NCI-H2029 (cell line): ENCODE measurements at regions not wholly inside any gene's neighbourhood (a gene's known extent, or its start where the extent isn't known, plus 50 kb on each side); places are given as distances from the start of the nearest gene placed in this dataset.
A peak's percentile ranks its signal among the peaks of the same experiment; 100 is the strongest.

ENCODE experiments used
- DNase-seq: peaks from one replicate; lab custom pipeline; 2025; lab: John Stamatoyannopoulos, UW

- no peak for DNase-seq
Observed at GRCh38 chr6:138007014-138007472, 100.2 kb downstream of the PERP start.

DNA sequence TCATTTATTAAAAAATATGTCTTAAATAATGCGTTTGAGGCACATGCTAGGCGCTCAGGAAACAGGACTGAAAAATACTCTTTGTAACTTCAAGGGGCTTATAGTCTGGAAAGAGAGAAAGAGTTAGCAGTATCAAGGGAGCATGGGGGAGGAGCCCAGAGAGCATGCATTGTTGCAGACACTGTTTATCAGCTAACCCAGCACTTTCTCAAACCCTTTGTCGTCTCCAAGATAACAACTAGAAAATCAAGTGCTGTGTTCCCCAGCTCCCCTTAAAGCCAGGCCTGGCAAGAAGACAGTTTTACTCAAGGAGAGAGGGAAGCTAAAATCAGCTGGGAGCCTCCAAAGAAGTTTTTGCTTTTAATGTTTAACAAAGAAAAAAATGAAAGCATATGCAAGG is 98.4 kb downstream of the PERP start:
- no peak for DNase-seq

- no peak for DNase-seq
Observed at GRCh38 chr6:138011413-138011812, 95.8 kb downstream of the PERP start.

DNA sequence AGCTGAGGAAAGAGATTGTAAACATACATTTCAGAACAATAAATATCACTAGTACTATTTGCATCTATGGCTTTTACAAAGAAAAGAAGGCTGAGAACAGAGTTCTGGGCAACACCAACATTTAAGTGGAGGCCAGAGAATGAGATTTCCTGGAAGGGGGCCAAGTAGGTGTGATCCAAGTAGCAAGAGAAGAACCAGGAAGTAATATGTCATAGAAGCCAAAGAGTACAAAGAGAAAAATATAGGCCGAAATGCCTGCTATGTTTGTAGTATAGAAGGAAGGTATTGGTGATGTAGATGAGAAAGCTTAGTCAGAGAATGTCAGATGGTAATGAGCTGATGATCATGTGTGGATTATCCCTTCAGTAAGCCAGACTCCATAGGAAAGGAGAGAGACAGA is 94.5 kb downstream of the PERP start:
- DNase-seq = peak; percentile 19

DNA sequence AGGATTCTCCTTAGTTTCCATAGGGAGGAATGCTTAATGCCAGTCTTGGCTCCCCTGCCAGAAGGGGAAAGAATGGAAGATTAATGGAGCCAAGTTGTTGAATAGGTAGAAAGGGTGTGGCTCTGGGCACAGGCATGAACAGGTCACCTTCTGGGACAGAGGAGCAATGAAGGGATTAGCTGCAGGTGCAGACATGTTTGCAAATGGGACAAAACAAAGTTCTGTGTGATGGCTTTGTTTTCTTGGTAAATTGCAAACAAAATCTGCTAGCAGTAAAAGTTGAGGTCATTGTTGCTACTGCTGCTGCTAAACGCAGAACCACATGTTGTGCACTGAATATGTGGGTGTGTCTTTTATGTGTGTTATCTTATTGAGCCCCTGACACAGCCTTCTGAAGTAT is 93.3 kb downstream of the PERP start:
- DNase-seq = no peak

- no peak for DNase-seq
Observed at GRCh38 chr6:138017166-138017757, 90.0 kb downstream of the PERP start.

GRCh38 chr6:138018297-138018696 is 88.9 kb downstream of the PERP start:
- no peak for DNase-seq

DNA sequence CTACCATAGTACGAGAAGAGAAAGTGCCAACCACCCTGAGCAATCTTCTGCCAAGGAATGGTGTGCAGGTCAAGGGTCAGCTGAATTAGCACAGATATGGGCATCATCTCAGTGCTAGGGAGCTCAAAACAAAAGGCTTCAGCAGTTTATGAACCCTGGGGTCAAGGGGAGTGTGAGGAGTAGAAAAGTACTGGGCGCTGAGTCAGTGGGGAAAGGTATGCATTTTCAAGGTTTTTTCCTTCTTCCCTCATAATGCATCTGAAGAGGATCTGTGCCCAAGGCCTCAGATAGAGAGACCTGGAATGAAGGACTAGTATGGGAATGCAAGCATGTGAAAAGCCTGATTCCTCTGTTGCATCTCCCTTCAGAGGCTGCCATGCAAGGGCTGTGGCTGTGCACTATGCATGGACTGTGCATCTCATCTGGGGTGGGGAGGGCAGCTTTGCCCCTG is 81.7 kb downstream of the PERP start:
- DNase-seq = no peak

- no peak for DNase-seq
Observed at GRCh38 chr6:138026342-138026741, 80.9 kb downstream of the PERP start.

- no peak for DNase-seq
Observed at GRCh38 chr6:138028893-138029292, 78.3 kb downstream of the PERP start.

- DNase-seq = no peak
Observed at GRCh38 chr6:138030872-138031271, 76.3 kb downstream of the PERP start.

- no peak for DNase-seq
Observed at GRCh38 chr6:138031417-138031816, 75.8 kb downstream of the PERP start.

DNA sequence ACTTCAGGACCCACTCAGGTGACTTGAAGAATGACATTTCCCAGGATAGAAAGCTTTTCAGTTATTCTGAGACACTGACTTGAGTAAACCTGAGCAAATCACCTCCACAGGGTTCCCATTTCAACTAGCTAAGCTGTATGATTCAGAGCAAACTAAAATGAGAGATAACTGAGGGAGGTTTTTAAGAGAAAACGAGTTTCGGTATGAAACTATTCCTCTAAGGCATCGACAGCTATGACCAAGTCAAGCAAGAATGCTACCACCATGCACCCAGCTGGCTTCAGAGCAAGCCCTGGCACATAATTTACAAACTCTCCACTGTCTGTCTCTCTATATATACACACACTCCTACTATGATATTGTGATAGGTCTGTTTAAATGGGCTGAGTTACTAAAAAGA is 75.4 kb downstream of the PERP start:
- no peak for DNase-seq

- DNase-seq = no peak
Observed at GRCh38 chr6:138032571-138032970, 74.6 kb downstream of the PERP start.

DNA sequence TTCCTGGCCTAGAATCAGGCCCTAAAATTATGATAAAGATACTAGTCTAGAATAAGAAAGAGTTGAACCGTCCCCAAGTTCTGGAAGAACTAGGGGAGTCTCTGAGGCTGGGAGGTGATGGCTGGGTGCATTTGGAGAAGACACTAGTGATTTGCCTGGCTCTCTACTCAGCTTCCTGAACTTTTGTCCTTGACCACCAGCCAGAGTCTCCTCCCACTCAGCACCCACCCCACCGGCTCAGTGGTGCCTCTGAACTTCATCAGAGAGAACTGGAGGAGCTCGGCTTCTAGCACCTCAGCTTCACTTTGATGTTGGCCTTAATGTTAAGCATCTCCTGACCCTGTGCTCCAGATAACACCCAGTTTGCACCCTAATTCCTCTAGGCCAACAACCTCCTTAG is 73.0 kb downstream of the PERP start:
- DNase-seq = no peak

DNA sequence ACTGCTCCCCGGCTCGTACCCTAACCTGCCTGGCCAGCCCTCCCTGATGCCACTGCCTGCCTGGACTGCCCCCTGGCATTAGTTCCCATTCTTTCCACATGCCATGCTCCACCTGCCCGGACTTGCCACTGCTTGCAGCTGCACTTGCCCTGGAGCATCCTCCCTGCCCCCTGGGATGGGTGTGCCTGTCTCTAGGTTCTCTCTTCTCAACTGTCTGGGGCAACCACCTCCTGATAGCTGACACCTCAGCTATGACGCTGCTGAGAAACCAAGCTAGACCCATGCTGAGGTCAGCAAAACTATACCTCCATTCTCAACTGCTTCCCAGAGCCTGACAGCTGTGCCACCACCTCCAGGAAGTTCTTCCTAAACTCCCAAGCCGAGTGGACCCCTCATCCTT is 72.1 kb downstream of the PERP start:
- DNase-seq = no peak

DNA sequence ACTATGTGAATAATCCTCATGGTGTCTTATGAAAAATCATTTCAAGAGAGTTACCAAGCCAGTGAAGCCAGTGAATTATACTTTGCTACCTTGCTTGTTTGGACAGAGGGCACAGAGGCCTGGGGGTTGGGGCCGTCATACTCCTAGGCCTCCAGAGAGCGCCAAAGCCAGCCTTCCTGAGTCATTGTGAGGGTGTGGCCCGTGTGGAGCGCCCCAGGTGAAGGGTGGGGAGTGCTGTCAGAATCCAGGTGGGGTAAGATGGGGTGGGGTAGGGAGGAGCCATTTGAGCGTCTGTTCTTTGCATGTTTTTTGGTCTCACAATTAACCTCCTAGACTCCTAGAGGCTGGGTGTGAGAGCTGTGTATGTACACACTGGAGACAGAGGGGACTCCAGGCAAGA is 71.1 kb downstream of the PERP start:
- no peak for DNase-seq

GRCh38 chr6:138037009-138037504 is 70.2 kb downstream of the PERP start:
- DNase-seq = no peak

GRCh38 chr6:138038142-138038870 is 68.9 kb downstream of the PERP start:
- peak; percentile 29 for DNase-seq
